ENCODE measurements at regions not wholly inside any gene's neighbourhood (a gene's known extent, or its start where the extent isn't known, plus 50 kb on each side); places are given as distances from the start of the nearest gene placed in this dataset.
"Not testable (repeated sequence)": the region's sequence is repeated elsewhere in the genome, so short reads cannot be mapped to it uniquely, and the experiment has no call there.

GRCh38 chr6:15947436-15947835 is 181.4 kb upstream of the MYLIP start:
- intact Hi-C loops (cut with DNase I) = no loop called here
- no peak for DNase-seq
- no peak for ATAC-seq (ENCODE audit: poor library complexity)

GRCh38 chr6:15946701-15947385 is 182.0 kb upstream of the MYLIP start:
- intact Hi-C loops (cut with DNase I) = no loop called here
- no peak for ATAC-seq (ENCODE audit: poor library complexity)
- DNase-seq = no peak

DNA sequence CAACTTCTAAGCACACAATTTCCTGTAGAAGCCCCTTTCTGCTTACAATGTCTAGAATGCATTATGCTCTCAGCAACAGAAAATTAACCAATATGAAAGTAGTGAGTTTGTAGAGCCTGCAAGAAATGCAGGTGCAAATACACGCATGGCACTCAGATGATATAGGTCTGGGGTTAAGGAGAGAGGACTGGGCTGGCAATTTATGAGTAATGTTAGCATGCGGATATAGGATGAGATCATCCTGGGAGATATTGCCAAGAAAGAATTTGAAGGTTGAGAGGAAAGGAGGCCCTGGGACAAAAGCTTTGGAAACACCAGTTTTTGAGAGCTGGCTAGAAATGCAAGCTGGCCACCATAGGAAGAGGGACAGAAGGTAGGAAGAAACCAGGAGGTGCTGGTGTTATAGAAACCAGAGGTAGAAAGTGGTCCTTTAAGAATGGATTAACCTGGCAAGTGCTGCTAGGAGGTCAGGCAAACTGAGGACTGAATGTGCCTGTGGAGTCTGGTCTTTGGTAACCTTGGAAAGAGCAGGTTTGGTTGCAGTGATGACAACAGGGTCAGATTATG is 183.2 kb upstream of the MYLIP start:
- no peak for DNase-seq
- no peak for ATAC-seq (ENCODE audit: poor library complexity)
- intact Hi-C loops (cut with DNase I) = no loop called here

GRCh38 chr6:15943423-15943822 is 185.5 kb upstream of the MYLIP start:
- intact Hi-C loops (cut with DNase I) = no loop called here
- DNase-seq (no peak), ATAC-seq (ENCODE audit: poor library complexity) (no peak)

- DNase-seq = no peak
- ATAC-seq (ENCODE audit: poor library complexity) = no peak
- intact Hi-C loops (cut with DNase I) = no loop called here
These were observed 187.7 kb upstream of the MYLIP start for GRCh38 chr6:15941168-15941567.

GRCh38 chr6:15938107-15938506 is 190.8 kb upstream of the MYLIP start:
- intact Hi-C loops (cut with DNase I) = no loop called here
- ATAC-seq (ENCODE audit: poor library complexity) (no peak), DNase-seq (no peak)

DNA sequence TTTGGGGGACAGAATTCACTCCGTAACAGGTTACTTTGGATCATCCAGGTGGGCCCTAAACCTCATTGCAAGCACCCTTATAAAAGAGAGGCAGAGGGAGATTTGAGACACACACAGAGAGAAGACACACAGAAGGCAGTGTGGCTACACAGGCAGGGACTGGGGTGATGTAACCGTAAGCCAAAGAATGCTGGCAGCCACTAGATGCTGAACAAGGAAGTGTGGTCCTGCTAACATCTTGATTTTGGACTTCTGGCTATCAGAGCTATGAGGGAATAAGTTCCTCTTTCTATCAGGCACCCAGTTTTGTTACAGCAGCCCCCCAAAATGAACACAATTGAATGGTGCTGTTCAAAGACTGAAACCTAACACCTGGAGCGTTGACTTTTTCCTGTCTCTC is 191.3 kb upstream of the MYLIP start:
- DNase-seq (no peak), ATAC-seq (ENCODE audit: poor library complexity) (no peak)
- intact Hi-C loops (cut with DNase I) = no loop called here

DNA sequence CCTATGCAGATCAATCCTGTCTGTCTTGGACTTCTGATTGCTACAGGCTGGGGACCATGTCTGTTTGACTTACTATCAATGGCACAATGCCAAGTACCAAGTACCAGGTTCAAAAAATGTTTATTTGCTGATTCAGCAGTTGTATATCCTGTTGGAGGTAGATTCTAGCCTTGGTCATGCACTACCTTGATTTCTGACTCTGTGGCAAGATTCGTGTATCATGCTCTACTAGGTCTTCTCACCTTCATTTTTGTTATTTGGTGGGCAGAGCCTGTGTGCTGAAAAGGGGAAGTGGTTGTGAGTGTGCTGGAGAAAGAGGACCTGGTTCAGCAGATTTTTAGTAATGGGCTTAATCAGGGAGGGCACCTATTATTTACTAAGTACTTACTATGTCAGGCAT is 192.4 kb upstream of the MYLIP start:
- DNase-seq (no peak), ATAC-seq (ENCODE audit: poor library complexity) (no peak)
- intact Hi-C loops (cut with DNase I) = no loop called here

GRCh38 chr6:15935661-15936060 is 193.2 kb upstream of the MYLIP start:
- ATAC-seq (ENCODE audit: poor library complexity) = no peak
- intact Hi-C loops (cut with DNase I) = no loop called here
- DNase-seq = no peak

- intact Hi-C loops (cut with DNase I); ATAC-seq (ENCODE audit: poor library complexity); DNase-seq: not testable (repeated sequence)
These were observed 197.2 kb upstream of the MYLIP start for GRCh38 chr6:15931697-15932096.

DNA sequence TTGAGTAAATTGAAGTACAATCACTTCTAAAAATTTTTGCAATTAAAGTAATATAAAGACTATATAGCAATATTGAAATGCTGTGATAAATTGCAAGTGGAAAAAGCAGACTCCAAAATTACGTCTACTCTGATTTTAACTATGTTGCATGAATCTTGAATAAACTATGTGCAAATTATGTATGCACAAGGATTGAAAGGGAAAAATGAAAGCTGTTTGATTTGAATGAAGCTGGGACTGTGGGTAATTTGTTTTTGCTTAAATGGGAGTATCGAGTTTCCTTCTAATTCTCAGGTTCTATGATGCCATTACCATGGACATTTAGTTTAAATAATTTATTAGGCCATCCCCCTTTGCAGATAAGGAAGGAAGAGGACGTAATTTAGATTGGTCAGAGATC is 198.7 kb upstream of the MYLIP start:
- ATAC-seq (ENCODE audit: poor library complexity) = no peak
- intact Hi-C loops (cut with DNase I) = no loop called here
- no peak for DNase-seq

DNA sequence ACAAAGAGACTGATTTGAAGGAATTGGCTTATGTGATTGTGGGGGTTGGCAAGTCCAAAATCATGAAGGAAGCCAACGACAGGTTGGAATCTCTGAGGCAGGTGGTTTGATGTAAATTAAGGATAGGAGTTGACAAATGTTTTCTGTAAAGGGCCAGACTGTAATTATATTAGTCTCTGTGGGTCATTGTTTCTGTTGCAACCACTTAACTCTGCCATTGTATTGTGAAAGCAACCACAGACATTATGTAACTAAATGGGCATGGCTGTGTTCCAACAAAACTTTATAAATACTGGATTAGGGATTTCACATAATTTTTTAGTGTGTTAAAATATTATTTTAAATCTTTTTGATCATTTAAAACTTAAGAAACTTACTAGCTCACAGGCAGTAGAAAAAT is 199.2 kb upstream of the MYLIP start:
- ATAC-seq (ENCODE audit: poor library complexity) (no peak), DNase-seq (no peak)
- intact Hi-C loops (cut with DNase I) = no loop called here

GRCh38 chr6:15927531-15928225 is 201.2 kb upstream of the MYLIP start:
- intact Hi-C loops (cut with DNase I) = no loop called here
- DNase-seq = no peak
- no peak for ATAC-seq (ENCODE audit: poor library complexity)

DNA sequence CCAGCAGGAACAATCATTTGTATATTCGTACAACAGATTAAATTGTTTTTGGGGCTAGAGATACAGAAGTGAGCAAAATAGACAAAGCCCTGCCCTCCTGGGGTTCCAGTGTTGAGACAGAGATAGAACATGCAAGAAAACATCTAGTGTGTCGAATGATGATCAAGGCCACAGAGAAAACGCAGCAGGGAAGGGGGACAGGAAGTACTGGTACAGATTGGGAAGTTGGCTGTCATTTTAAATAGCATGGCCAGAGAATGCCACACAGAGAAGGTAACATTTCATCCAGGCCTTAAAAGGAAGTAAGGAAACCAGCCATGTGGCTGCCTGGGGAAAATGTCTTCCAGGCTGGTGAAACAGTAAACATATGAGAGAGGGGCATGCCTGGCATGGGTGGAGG is 202.6 kb upstream of the MYLIP start:
- ATAC-seq (ENCODE audit: poor library complexity) (no peak), DNase-seq (no peak)
- intact Hi-C loops (cut with DNase I) = no loop called here

GRCh38 chr6:15924893-15925292 is 204.0 kb upstream of the MYLIP start:
- DNase-seq (no peak), ATAC-seq (ENCODE audit: poor library complexity) (no peak)
- intact Hi-C loops (cut with DNase I) = no loop called here

DNA sequence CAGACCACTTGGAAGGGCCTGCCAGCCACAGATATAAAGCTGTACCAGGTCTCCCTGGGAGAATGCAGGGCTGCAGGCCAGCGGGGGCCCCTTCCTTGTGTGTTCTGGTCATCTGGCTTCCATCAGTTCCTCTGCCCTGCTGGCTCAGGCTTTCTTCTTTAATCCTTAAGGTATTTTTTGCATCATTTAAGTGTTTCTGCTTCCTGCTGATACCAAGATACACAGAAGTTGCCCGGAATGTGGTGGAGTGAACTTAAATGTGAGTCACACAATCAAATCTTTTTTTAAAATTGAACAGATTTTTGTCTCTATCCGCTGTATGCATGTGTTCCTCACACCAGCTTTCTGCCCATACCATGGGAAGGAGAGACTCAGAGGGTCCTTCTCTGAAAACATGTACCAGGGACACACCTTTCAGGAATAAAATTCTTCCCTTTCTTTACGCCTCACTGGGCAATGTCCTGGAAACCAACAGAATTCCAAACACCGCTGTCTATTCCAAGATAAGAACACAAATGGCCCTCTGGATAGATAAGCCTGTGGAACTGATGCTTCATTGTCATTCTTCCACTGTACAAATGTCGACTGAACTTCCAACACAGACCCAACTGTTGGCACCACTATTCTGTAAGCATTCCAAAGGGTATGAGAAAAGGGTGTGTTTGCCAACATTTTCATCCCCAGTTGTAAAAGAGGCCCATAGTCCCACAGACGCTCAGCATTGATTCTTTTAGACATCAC is 206.2 kb upstream of the MYLIP start:
- DNase-seq = no peak
- no peak for ATAC-seq (ENCODE audit: poor library complexity)
- intact Hi-C loops (cut with DNase I) = no loop called here

GRCh38 chr6:15921243-15921642 is 207.6 kb upstream of the MYLIP start:
- intact Hi-C loops (cut with DNase I) = no loop called here
- ATAC-seq (ENCODE audit: poor library complexity) (no peak), DNase-seq (no peak)

DNA sequence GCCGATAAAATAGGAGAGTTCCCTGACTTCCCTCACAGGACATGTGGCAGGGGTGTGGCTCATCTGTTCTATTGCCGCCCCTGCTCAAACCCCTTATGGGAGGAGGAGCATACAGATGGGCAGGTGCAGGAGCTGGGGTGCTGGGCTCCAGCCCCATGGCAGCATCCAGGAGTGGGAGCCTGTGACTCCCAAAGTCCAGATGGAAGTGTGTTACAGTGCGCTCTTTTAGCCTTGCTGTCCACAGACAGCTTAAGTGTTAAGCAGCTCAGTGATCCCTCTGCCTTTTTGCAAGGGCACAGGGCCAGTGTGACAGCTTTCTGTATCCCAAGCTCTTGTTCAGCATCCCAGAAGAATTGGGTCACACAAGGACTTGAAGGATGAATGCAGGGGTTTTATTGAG is 212.3 kb upstream of the MYLIP start:
- intact Hi-C loops (cut with DNase I) = no loop called here
- ATAC-seq (ENCODE audit: poor library complexity) (no peak), DNase-seq (no peak)

DNA sequence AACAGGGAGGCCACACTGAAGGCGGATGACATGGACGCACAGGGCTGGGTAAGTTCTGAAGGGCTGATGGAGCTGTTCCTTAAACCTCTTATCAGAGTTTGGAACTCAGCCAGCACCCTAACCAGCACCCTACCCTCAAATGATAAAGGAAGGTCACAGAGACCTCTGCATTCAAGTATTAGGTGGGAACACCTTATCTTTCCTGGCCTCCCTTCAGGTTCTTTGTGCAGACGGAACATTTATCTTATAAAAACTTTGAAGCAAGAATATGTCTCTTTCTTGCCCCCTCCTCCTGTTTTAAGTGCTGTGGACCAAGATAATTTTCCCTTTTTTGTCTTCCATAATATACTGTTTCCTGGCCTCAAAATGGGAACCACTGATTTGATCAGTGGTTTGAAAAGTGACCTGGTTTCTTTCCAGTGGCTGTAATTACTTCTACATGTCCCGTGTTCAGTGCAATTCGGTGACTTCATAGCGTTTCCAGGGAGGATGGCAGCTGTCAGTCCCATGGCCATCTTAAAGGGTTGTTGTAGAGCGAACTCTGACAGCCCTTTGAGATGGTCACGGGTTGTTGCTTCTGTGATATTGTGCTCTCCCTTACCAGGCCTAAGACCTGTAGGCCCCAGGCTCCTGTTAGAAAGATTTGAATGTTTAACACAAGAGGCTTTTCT is 213.2 kb upstream of the MYLIP start:
- intact Hi-C loops (cut with DNase I) = no loop called here
- DNase-seq (no peak), ATAC-seq (ENCODE audit: poor library complexity) (no peak)
